ENCODE measurements at regions not wholly inside any gene's neighbourhood (a gene's known extent, or its start where the extent isn't known, plus 50 kb on each side); places are given as distances from the start of the nearest gene placed in this dataset.

DNA sequence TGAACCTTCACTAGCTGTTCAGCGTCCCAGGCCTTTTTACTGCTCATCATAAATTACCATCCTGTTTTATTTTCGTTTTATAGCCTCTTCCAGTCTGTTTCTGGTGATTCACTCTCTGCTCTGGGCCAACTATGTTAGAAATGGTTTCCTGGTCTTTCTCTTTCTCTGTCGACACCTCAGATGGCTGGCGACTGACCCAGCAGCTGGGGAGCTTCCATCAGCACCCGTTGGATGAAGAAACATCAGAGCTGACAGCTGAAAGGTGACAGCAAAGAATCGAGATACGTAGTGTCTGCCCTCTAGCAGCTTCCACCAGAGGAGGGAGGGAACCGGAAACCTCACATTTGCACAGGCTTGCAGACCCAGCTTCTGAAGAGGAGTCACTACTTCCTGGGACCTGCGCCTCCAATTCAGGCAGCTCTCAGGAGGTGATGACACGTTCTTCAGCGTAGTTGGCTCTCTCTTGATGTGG is 82.9 kb upstream of the MLN start:
- peaks cover 4 to 9% of the 10 kb centered on the region in 2 experiments; a peak in 3 of 4 replicates for H3K27me3 ChIP-seq (replicated peaks in 1 of 2; ENCODE audit: control insufficient read depth in 2 of 2, insufficient read depth in 2 of 2, low read length in 1 of 2)
- no peaks in the 10 kb centered on the region for H3K4me1 ChIP-seq (ENCODE audit: control insufficient read depth, insufficient read depth, low read length)
- no peak overlapping the region for H2AFZ ChIP-seq (ENCODE audit: control insufficient read depth, low read depth, low read length)
- H4K20me1 ChIP-seq (ENCODE audit: control insufficient read depth, insufficient read depth) = no peaks in the 10 kb centered on the region
- WGBS (ENCODE audit: insufficient coverage, insufficient replicate concordance, low lambda C conversion rate, missing lambda C conversion rate) = 29% methylated on average over 11 of the region's 11 CpGs
- no peaks in the 10 kb centered on the region for H3K36me3 ChIP-seq (ENCODE audit: control insufficient read depth in 2 of 2, insufficient read depth in 2 of 2, low read length in 1 of 2)
- no TSS peak for BruUV-seq (replicated peaks)
- ChIA-PET CTCF (no interaction called here), RAD21 (ENCODE audit: unreplicated experiment) (no interaction called here), SMC1A (ENCODE audit: uncharacterized antibody, unreplicated experiment) (interaction anchor here (0.6 kb wide), 1 partner anchor 11 kb away, joined by 3 read pairs; no protein-coding TSS in a partner anchor), POLR2A (no interaction called here)
- no peaks in the 10 kb centered on the region for H3K79me2 ChIP-seq (ENCODE audit: control insufficient read depth, insufficient read depth, low read length)
- no peak for DNase-seq (ENCODE audit: low read depth, low spot score)
- in situ Hi-C loops (cut with MboI) = no loop called here
- intact Hi-C loops (cut with micrococcal nuclease; ENCODE audit: unreplicated experiment) = no loop called here
- no peak overlapping the region for H3K4me3 ChIP-seq
- TF ChIP-seq, protein P1, sequence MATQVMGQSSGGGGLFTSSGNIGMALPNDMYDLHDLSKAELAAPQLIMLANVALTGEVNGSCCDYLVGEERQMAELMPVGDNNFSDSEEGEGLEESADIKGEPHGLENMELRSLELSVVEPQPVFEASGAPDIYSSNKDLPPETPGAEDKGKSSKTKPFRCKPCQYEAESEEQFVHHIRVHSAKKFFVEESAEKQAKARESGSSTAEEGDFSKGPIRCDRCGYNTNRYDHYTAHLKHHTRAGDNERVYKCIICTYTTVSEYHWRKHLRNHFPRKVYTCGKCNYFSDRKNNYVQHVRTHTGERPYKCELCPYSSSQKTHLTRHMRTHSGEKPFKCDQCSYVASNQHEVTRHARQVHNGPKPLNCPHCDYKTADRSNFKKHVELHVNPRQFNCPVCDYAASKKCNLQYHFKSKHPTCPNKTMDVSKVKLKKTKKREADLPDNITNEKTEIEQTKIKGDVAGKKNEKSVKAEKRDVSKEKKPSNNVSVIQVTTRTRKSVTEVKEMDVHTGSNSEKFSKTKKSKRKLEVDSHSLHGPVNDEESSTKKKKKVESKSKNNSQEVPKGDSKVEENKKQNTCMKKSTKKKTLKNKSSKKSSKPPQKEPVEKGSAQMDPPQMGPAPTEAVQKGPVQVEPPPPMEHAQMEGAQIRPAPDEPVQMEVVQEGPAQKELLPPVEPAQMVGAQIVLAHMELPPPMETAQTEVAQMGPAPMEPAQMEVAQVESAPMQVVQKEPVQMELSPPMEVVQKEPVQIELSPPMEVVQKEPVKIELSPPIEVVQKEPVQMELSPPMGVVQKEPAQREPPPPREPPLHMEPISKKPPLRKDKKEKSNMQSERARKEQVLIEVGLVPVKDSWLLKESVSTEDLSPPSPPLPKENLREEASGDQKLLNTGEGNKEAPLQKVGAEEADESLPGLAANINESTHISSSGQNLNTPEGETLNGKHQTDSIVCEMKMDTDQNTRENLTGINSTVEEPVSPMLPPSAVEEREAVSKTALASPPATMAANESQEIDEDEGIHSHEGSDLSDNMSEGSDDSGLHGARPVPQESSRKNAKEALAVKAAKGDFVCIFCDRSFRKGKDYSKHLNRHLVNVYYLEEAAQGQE (IDR thresholded peaks at IDR 0.05; ENCODE audit: low read depth, low read length) = no peak
- TF ChIP-seq SMAD1 (IDR thresholded peaks at IDR 0.05; ENCODE audit: low read depth, partially characterized antibody) (no peak), GATAD2B (conservative IDR thresholded peaks at IDR 0.05; ENCODE audit: low read depth) (no peak), SIX5 (IDR thresholded peaks at IDR 0.05; ENCODE audit: low read depth, low read length, severe bottlenecking) (no peak)
- TF ChIP-seq, protein P2, sequence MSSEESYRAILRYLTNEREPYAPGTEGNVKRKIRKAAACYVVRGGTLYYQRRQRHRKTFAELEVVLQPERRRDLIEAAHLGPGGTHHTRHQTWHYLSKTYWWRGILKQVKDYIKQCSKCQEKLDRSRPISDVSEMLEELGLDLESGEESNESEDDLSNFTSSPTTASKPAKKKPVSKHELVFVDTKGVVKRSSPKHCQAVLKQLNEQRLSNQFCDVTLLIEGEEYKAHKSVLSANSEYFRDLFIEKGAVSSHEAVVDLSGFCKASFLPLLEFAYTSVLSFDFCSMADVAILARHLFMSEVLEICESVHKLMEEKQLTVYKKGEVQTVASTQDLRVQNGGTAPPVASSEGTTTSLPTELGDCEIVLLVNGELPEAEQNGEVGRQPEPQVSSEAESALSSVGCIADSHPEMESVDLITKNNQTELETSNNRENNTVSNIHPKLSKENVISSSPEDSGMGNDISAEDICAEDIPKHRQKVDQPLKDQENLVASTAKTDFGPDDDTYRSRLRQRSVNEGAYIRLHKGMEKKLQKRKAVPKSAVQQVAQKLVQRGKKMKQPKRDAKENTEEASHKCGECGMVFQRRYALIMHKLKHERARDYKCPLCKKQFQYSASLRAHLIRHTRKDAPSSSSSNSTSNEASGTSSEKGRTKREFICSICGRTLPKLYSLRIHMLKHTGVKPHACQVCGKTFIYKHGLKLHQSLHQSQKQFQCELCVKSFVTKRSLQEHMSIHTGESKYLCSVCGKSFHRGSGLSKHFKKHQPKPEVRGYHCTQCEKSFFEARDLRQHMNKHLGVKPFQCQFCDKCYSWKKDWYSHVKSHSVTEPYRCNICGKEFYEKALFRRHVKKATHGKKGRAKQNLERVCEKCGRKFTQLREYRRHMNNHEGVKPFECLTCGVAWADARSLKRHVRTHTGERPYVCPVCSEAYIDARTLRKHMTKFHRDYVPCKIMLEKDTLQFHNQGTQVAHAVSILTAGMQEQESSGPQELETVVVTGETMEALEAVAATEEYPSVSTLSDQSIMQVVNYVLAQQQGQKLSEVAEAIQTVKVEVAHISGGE (CRISPR knock-in tag; IDR thresholded peaks at IDR 0.05) = no peak
- TF ChIP-seq, protein P3, sequence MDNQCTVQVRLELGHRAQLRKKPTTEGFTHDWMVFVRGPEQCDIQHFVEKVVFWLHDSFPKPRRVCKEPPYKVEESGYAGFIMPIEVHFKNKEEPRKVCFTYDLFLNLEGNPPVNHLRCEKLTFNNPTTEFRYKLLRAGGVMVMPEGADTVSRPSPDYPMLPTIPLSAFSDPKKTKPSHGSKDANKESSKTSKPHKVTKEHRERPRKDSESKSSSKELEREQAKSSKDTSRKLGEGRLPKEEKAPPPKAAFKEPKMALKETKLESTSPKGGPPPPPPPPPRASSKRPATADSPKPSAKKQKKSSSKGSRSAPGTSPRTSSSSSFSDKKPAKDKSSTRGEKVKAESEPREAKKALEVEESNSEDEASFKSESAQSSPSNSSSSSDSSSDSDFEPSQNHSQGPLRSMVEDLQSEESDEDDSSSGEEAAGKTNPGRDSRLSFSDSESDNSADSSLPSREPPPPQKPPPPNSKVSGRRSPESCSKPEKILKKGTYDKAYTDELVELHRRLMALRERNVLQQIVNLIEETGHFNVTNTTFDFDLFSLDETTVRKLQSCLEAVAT (IDR thresholded peaks at IDR 0.05) = no peak
- FAIRE-seq = no peak
- H3K4me2 ChIP-seq (ENCODE audit: control insufficient read depth, insufficient read depth) = no peak overlapping the region
- H3K27ac ChIP-seq (ENCODE audit: control insufficient read depth, insufficient read depth) = no peak overlapping the region
- H3K9me3 ChIP-seq (replicated peaks; ENCODE audit: control insufficient read depth, insufficient read depth, low read length) = no peaks in the 10 kb centered on the region; the same call in 2 of the 3 replicates
- no peak for ATAC-seq
- no peak overlapping the region for H3K9ac ChIP-seq (ENCODE audit: control insufficient read depth, insufficient read depth, low read length)
